ENCODE measurements at regions not wholly inside any gene's neighbourhood (a gene's known extent, or its start where the extent isn't known, plus 50 kb on each side); places are given as distances from the start of the nearest gene placed in this dataset.

GRCh38 chr7:88399036-88399435 lies 92.3 kb upstream of the STEAP4 start:
- Histone ChIP-seq H3K4me2 (ENCODE audit: low read depth, low read length) (no peak overlapping the region), H3K9me3 (ENCODE audit: low read length) (no peaks in the 10 kb centered on the region), H3K4me3 (replicated peaks in 1 of 3; ENCODE audit: insufficient read depth in 1 of 3, low read depth in 2 of 3, low read length in 3 of 3) (no peak overlapping the region), H4K20me1 (ENCODE audit: insufficient read depth, low read length) (no peaks in the 10 kb centered on the region), H3K27ac (ENCODE audit: extremely low read length, insufficient read depth, low read length) (no peak overlapping the region), H3K4me1 (ENCODE audit: insufficient read depth, low read length) (no peaks in the 10 kb centered on the region), H3K9ac (ENCODE audit: insufficient read depth, low read depth, low read length) (no peak overlapping the region), H3K27me3 (ENCODE audit: control insufficient read depth in 1 of 2, insufficient read depth in 2 of 2, low read length in 2 of 2) (no peaks in the 10 kb centered on the region), H3K36me3 (replicated peaks in 1 of 2; ENCODE audit: control insufficient read depth in 1 of 2, insufficient read depth in 2 of 2, low read length in 2 of 2) (no peaks in the 10 kb centered on the region), H3K79me2 (ENCODE audit: insufficient read depth, low read length) (no peaks in the 10 kb centered on the region), H2AFZ (ENCODE audit: low read length) (no peak overlapping the region)
- ATAC-seq = no peak
- DNase-seq (ENCODE audit: low spot score) = no peak
- CTCF ChIA-PET (ENCODE audit: low intra/inter-chr PET ratio, low total read pairs) = no interaction called here
- intact Hi-C loops (cut with micrococcal nuclease; ENCODE audit: unreplicated experiment) (no loop called here), in situ Hi-C loops (cut with HindIII; ENCODE audit: extremely low pct_ligation_motif_present, low pct_unique_long_range_greater_than_20kb) (no loop called here)
- no peak for FAIRE-seq
- 15% methylated on average over 9 of the region's 9 CpGs for WGBS (ENCODE audit: low lambda C conversion rate)
- no TSS peak for BruUV-seq (replicated peaks)
- no peak for TF ChIP-seq ATRX (CRISPR knock-in tag; IDR thresholded peaks at IDR 0.05; ENCODE audit: borderline replicate concordance)
- TF ChIP-seq FIP1L1 (IDR thresholded peaks at IDR 0.05; ENCODE audit: borderline replicate concordance, insufficient read depth, low read depth, low read length) = no peak
- no peak for TF ChIP-seq ZNF704 (CRISPR knock-in tag; IDR thresholded peaks at IDR 0.05; ENCODE audit: borderline replicate concordance)
- no peak for TF ChIP-seq ZNF724P (CRISPR knock-in tag; IDR thresholded peaks at IDR 0.05; ENCODE audit: borderline replicate concordance)
- no peak for TF ChIP-seq SIN3A (IDR thresholded peaks at IDR 0.05; ENCODE audit: borderline replicate concordance, low read depth, low read length)
- no peak for TF ChIP-seq GTF2F1 (IDR thresholded peaks at IDR 0.05; ENCODE audit: low read length)
- no peak for TF ChIP-seq ZNF563 (CRISPR knock-in tag; IDR thresholded peaks at IDR 0.05)
- no peak for TF ChIP-seq ADNP (CRISPR knock-in tag; IDR thresholded peaks at IDR 0.05)
- TF ChIP-seq HDAC2 (CRISPR knock-in tag; IDR thresholded peaks at IDR 0.05) = no peak
- no peak for TF ChIP-seq REPIN1 (CRISPR knock-in tag; IDR thresholded peaks at IDR 0.05; ENCODE audit: borderline replicate concordance, low read depth)
- no peak for TF ChIP-seq HES4 (CRISPR knock-in tag; IDR thresholded peaks at IDR 0.05; ENCODE audit: borderline replicate concordance)
- no peak for TF ChIP-seq ZFP36L1 (CRISPR knock-in tag; IDR thresholded peaks at IDR 0.05)
- no peak for TF ChIP-seq PCBP1 (IDR thresholded peaks at IDR 0.05; ENCODE audit: borderline replicate concordance, low read depth, low read length)
- no peak for TF ChIP-seq U2AF2 (IDR thresholded peaks at IDR 0.05; ENCODE audit: low read depth, low read length)
- no peak for TF ChIP-seq ARHGAP35 (CRISPR knock-in tag; IDR thresholded peaks at IDR 0.05; ENCODE audit: borderline replicate concordance)
- no peak for TF ChIP-seq NR1H2 (CRISPR knock-in tag; IDR thresholded peaks at IDR 0.05; ENCODE audit: borderline replicate concordance, low read depth)
- TF ChIP-seq CC2D1A (CRISPR knock-in tag; IDR thresholded peaks at IDR 0.05) = no peak
- no peak for TF ChIP-seq ZNF383 (CRISPR knock-in tag; IDR thresholded peaks at IDR 0.05; ENCODE audit: borderline replicate concordance)
- no peak for TF ChIP-seq ZNF83 (CRISPR knock-in tag; IDR thresholded peaks at IDR 0.05; ENCODE audit: borderline replicate concordance)
- POLR2A ChIA-PET = no interaction called here
